OCI-LY1 (cell line): ENCODE measurements at regions not wholly inside any gene's neighbourhood (a gene's known extent, or its start where the extent isn't known, plus 50 kb on each side); places are given as distances from the start of the nearest gene placed in this dataset.

ENCODE experiments used
- H2AFZ ChIP-seq: fragments of 200-600 bp; sonication (generic), shearing (Covaris generic); 2 replicates; pipeline ENCODE4 v1.6.0; 2014; ENCODE audit warnings: antibody characterized with exemption, mild to moderate bottlenecking, low read length
- H3F3A ChIP-seq: fragments of 200-600 bp; sonication (generic), shearing (Covaris generic); 2 replicates; pipeline ENCODE4 v1.6.0; 2014; ENCODE audit warnings: mild to moderate bottlenecking, antibody characterized with exemption, low read length, moderate library complexity; ENCODE audit not compliant: insufficient read depth
- H3K27ac ChIP-seq: fragments of 200-600 bp; sonication (generic); 2 replicates; pipeline ENCODE4 v1.5.1; 2014; ENCODE audit warnings: low read length, mixed run types, mild to moderate bottlenecking, low read depth; ENCODE audit not compliant: poor library complexity, severe bottlenecking
- H3K27me3 ChIP-seq: fragments of 200-600 bp; sonication (generic); 2 replicates; pipeline ENCODE4 v1.6.0; 2014; ENCODE audit warnings: antibody characterized with exemption, mild to moderate bottlenecking, low read length, moderate library complexity; ENCODE audit not compliant: insufficient read depth
- H3K36me3 ChIP-seq: fragments of 200-600 bp; sonication (generic); 2 replicates; pipeline ENCODE4 v1.6.1; 2014; ENCODE audit warnings: mild to moderate bottlenecking, antibody characterized with exemption, low read length, moderate library complexity, mixed read lengths; ENCODE audit not compliant: insufficient read depth
- H3K4me1 ChIP-seq: fragments of 200-600 bp; sonication (generic); 2 replicates; pipeline ENCODE4 v1.5.1; 2014; ENCODE audit warnings: mild to moderate bottlenecking, low read length, moderate library complexity; ENCODE audit not compliant: insufficient read depth, severe bottlenecking
- H3K4me2 ChIP-seq: fragments of 200-600 bp; sonication (generic), shearing (Covaris generic); 2 replicates; pipeline ENCODE4 v1.6.1; 2014; ENCODE audit warnings: low read length
- H3K4me3 ChIP-seq: fragments of 200-600 bp; sonication (generic); 2 replicates; pipeline ENCODE4 v1.5.1; 2014; ENCODE audit warnings: low read length, low read depth, mild to moderate bottlenecking, mixed read lengths; ENCODE audit not compliant: poor library complexity, severe bottlenecking
- H3K79me2 ChIP-seq: fragments of 200-600 bp; shearing (Covaris generic); 2 replicates; pipeline ENCODE4 v1.6.1; 2016; ENCODE audit warnings: mixed run types, low read length, mixed read lengths; ENCODE audit not compliant: insufficient read depth
- H3K9ac ChIP-seq: fragments of 200-600 bp; sonication (generic), shearing (Covaris generic); 2 replicates; pipeline ENCODE4 v1.6.1; 2014; ENCODE audit warnings: mild to moderate bottlenecking, low read length, mixed read lengths
- H3K9me2 ChIP-seq: fragments of 200-600 bp; sonication (generic), shearing (Covaris generic); 2 replicates; pipeline ENCODE4 v1.6.1; 2014; ENCODE audit warnings: low read depth, mild to moderate bottlenecking, low read length, mixed read lengths
- H3K9me3 ChIP-seq: fragments of 200-600 bp; shearing (Covaris generic); 2 replicates; pipeline ENCODE4 v1.6.1; 2014; ENCODE audit warnings: low read length, mixed read lengths
- H4K20me1 ChIP-seq: fragments of 200-600 bp; sonication (generic), shearing (Covaris generic); 2 replicates; pipeline ENCODE4 v1.6.0; 2016; ENCODE audit warnings: mild to moderate bottlenecking, low read length; ENCODE audit not compliant: insufficient read depth
- EZH2 ChIP-seq: fragments of 200-600 bp; sonication (generic), shearing (Covaris generic); IDR thresholded peaks from 2 replicates; pipeline ENCODE4 v1.8.0; 2017; ENCODE audit warnings: borderline replicate concordance, mixed run types, mild to moderate bottlenecking, antibody characterized with exemption, low read length, moderate library complexity, mixed read lengths
- TF ChIP-seq, protein P1 (sequence below): fragments of 200-600 bp; sonication (generic), shearing (Covaris generic); IDR thresholded peaks from 2 replicates; pipeline ENCODE4 v1.5.1; 2017; ENCODE audit warnings: mild to moderate bottlenecking, antibody characterized with exemption, low read length, moderate library complexity, mixed read lengths

- no peak overlapping the region for H2AFZ ChIP-seq
- no peaks in the 10 kb centered on the region for H3K9me3 ChIP-seq
- H3K9me2 ChIP-seq: no peaks in the 10 kb centered on the region
- peaks cover 4% of the 10 kb centered on the region; the same call in 1 of the 2 replicates for H3K27me3 ChIP-seq
- H3K4me2 ChIP-seq: no peak overlapping the region
- no peaks in the 10 kb centered on the region for H4K20me1 ChIP-seq
- TF ChIP-seq EZH2: no peak
- TF ChIP-seq, protein P1, sequence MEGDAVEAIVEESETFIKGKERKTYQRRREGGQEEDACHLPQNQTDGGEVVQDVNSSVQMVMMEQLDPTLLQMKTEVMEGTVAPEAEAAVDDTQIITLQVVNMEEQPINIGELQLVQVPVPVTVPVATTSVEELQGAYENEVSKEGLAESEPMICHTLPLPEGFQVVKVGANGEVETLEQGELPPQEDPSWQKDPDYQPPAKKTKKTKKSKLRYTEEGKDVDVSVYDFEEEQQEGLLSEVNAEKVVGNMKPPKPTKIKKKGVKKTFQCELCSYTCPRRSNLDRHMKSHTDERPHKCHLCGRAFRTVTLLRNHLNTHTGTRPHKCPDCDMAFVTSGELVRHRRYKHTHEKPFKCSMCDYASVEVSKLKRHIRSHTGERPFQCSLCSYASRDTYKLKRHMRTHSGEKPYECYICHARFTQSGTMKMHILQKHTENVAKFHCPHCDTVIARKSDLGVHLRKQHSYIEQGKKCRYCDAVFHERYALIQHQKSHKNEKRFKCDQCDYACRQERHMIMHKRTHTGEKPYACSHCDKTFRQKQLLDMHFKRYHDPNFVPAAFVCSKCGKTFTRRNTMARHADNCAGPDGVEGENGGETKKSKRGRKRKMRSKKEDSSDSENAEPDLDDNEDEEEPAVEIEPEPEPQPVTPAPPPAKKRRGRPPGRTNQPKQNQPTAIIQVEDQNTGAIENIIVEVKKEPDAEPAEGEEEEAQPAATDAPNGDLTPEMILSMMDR: no peak
- no peaks in the 10 kb centered on the region for H3K79me2 ChIP-seq
- H3K36me3 ChIP-seq: no peaks in the 10 kb centered on the region
- H3K4me3 ChIP-seq: no peak overlapping the region
- no peak overlapping the region for H3K27ac ChIP-seq
- H3F3A ChIP-seq: no peaks in the 10 kb centered on the region
- H3K4me1 ChIP-seq: no peaks in the 10 kb centered on the region
- no peak overlapping the region for H3K9ac ChIP-seq
Observed at GRCh38 chr14:55909879-55910278, 208.3 kb upstream of the PELI2 start.

GRCh38 chr14:55910601-55911243, 207.5 kb upstream of the PELI2 start:
- H3K9me2 ChIP-seq: no peaks in the 10 kb centered on the region
- H2AFZ ChIP-seq: no peak overlapping the region
- H3K79me2 ChIP-seq: no peaks in the 10 kb centered on the region
- H3K9me3 ChIP-seq: no peaks in the 10 kb centered on the region
- no peak overlapping the region for H3K9ac ChIP-seq
- no peak overlapping the region for H3K27ac ChIP-seq
- no peak overlapping the region for H3K4me2 ChIP-seq
- H3K27me3 ChIP-seq: peaks cover 4% of the 10 kb centered on the region; the same call in 1 of the 2 replicates
- TF ChIP-seq EZH2: no peak
- TF ChIP-seq, protein P1: no peak
- H4K20me1 ChIP-seq: no peaks in the 10 kb centered on the region
- H3K4me1 ChIP-seq: no peaks in the 10 kb centered on the region
- no peaks in the 10 kb centered on the region for H3F3A ChIP-seq
- H3K4me3 ChIP-seq: no peak overlapping the region
- H3K36me3 ChIP-seq: no peaks in the 10 kb centered on the region

DNA sequence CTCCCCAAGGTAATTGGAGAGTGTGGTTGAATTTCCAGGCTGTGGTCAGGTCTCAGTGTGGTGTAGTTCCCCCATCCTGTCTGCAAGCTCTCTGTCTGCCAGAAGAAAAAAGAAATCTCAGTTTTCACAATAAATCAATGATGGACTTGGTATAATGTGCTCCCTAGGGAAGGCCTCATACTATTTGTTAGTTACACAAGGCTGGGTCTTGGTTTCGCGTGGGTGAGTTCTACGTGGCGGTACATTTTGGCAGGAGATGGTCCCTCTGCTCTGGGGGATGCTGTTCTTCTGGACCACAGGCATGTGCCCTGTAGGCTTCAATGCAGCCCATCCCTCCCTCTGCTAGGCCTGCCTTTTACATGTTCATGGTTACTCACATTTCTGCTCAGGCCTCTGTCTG, 206.4 kb upstream of the PELI2 start:
- no peak for TF ChIP-seq EZH2
- H3K9me3 ChIP-seq: no peaks in the 10 kb centered on the region
- H2AFZ ChIP-seq: no peak overlapping the region
- H4K20me1 ChIP-seq: no peaks in the 10 kb centered on the region
- no peak overlapping the region for H3K27ac ChIP-seq
- H3K36me3 ChIP-seq: no peaks in the 10 kb centered on the region
- no peaks in the 10 kb centered on the region for H3K79me2 ChIP-seq
- H3K4me2 ChIP-seq: no peak overlapping the region
- H3K4me1 ChIP-seq: no peaks in the 10 kb centered on the region
- H3K27me3 ChIP-seq: peaks cover 4% of the 10 kb centered on the region; the same call in 1 of the 2 replicates
- no peaks in the 10 kb centered on the region for H3K9me2 ChIP-seq
- H3F3A ChIP-seq: no peaks in the 10 kb centered on the region
- no peak overlapping the region for H3K9ac ChIP-seq
- no peak overlapping the region for H3K4me3 ChIP-seq

- no peak overlapping the region for H3K4me3 ChIP-seq
- H3K36me3 ChIP-seq: no peaks in the 10 kb centered on the region
- no peak overlapping the region for H3K27ac ChIP-seq
- no peaks in the 10 kb centered on the region for H3K79me2 ChIP-seq
- no peaks in the 10 kb centered on the region for H3K9me2 ChIP-seq
- H3K9me3 ChIP-seq: no peaks in the 10 kb centered on the region
- no peaks in the 10 kb centered on the region for H3F3A ChIP-seq
- TF ChIP-seq EZH2: no peak
- TF ChIP-seq, protein P1: no peak
- H4K20me1 ChIP-seq: no peaks in the 10 kb centered on the region
- H3K9ac ChIP-seq: no peak overlapping the region
- H2AFZ ChIP-seq: no peak overlapping the region
- H3K4me1 ChIP-seq: no peaks in the 10 kb centered on the region
- H3K27me3 ChIP-seq: peaks cover 4% of the 10 kb centered on the region; the same call in 1 of the 2 replicates
- H3K4me2 ChIP-seq: no peak overlapping the region
Observed at GRCh38 chr14:55912344-55912743, 205.9 kb upstream of the PELI2 start.
